NCI-H2029 treated with DMSO at 0.1 percent for 48 hours (cell line): ENCODE measurements at regions not wholly inside any gene's neighbourhood (a gene's known extent, or its start where the extent isn't known, plus 50 kb on each side); places are given as distances from the start of the nearest gene placed in this dataset.
"Not testable (repeated sequence)": the region's sequence is repeated elsewhere in the genome, so short reads cannot be mapped to it uniquely, and the experiment has no call there.

Experiments used
- DNase-seq: peaks from one replicate; lab custom pipeline; 2025; lab: John Stamatoyannopoulos, UW

- no peak for DNase-seq
Measured at GRCh38 chr2:175829741-175830140, 172.3 kb downstream of the LNPK start.

- no peak for DNase-seq
Measured at GRCh38 chr2:175827856-175828255, 174.2 kb downstream of the LNPK start.

GRCh38 chr2:175824243-175824642 lies 177.8 kb downstream of the LNPK start:
- DNase-seq, result no peak

- DNase-seq, result no peak
Measured at GRCh38 chr2:175823707-175824073, 178.4 kb downstream of the LNPK start.

- DNase-seq, result no peak
Measured at GRCh38 chr2:175823002-175823706, 178.9 kb downstream of the LNPK start.

GRCh38 chr2:175817221-175817620 lies 184.8 kb downstream of the LNPK start:
- DNase-seq, result no peak

GRCh38 chr2:175815537-175815936 lies 186.5 kb downstream of the LNPK start:
- no peak for DNase-seq

- DNase-seq, result no peak
Measured at GRCh38 chr2:175811971-175812370, 190.1 kb downstream of the LNPK start.

- no peak for DNase-seq
Measured at GRCh38 chr2:175808858-175809257, 193.2 kb downstream of the LNPK start.

GRCh38 chr2:175808078-175808477 lies 194.0 kb downstream of the LNPK start:
- DNase-seq, result no peak

GRCh38 chr2:175807031-175807873 lies 194.8 kb downstream of the LNPK start:
- no peak for DNase-seq

GRCh38 chr2:175806570-175806969 lies 195.5 kb downstream of the LNPK start:
- DNase-seq, result no peak

- no peak for DNase-seq
Measured at GRCh38 chr2:175806125-175806490, 196.0 kb downstream of the LNPK start.

GRCh38 chr2:175805442-175806124 lies 196.5 kb downstream of the LNPK start:
- DNase-seq, result no peak

- DNase-seq, result peak; percentile 17
Measured at GRCh38 chr2:175804122-175804521, 197.9 kb downstream of the LNPK start.

- not testable (repeated sequence) for DNase-seq
Measured at GRCh38 chr2:175796422-175796821, 205.6 kb downstream of the LNPK start.

GRCh38 chr2:175793648-175794047 lies 208.4 kb downstream of the LNPK start:
- DNase-seq, result no peak

GRCh38 chr2:175792881-175793280 lies 209.2 kb downstream of the LNPK start:
- no peak for DNase-seq

GRCh38 chr2:175792199-175792598 lies 209.9 kb downstream of the LNPK start:
- DNase-seq, result no peak

- no peak for DNase-seq
Measured at GRCh38 chr2:175786471-175787124, 215.5 kb downstream of the LNPK start.

- DNase-seq, result not testable (repeated sequence)
Measured at GRCh38 chr2:175777337-175777736, 224.7 kb downstream of the LNPK start.

- no peak for DNase-seq
Measured at GRCh38 chr2:175769200-175769599, 232.9 kb downstream of the LNPK start.
